ENCODE measurements at regions not wholly inside any gene's neighbourhood (a gene's known extent, or its start where the extent isn't known, plus 50 kb on each side); places are given as distances from the start of the nearest gene placed in this dataset.

DNA sequence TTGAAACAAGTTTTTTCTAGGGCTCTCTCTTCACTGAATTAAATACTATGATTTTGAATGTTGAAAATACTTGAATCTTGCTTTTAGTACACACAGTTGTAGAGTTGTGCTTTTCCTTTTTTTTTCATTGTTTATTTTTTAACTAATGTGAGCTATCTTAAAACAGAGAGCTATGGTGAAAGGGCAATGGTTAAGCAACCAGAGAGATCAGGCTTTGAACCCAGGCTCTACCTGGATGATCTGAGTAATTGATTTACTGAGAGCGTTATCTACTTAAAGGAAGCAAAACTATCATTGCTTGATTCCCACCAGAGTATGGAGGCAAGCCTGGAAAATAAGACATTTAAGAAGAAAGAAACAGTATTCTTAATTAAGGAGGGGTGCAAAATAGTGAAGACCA is 138.6 kb downstream of the DUSP6 start:
- TF ChIP-seq MYC (IDR thresholded peaks at IDR 0.05; ENCODE audit: borderline replicate concordance, low read length): no peak
- TF ChIP-seq, protein P1, sequence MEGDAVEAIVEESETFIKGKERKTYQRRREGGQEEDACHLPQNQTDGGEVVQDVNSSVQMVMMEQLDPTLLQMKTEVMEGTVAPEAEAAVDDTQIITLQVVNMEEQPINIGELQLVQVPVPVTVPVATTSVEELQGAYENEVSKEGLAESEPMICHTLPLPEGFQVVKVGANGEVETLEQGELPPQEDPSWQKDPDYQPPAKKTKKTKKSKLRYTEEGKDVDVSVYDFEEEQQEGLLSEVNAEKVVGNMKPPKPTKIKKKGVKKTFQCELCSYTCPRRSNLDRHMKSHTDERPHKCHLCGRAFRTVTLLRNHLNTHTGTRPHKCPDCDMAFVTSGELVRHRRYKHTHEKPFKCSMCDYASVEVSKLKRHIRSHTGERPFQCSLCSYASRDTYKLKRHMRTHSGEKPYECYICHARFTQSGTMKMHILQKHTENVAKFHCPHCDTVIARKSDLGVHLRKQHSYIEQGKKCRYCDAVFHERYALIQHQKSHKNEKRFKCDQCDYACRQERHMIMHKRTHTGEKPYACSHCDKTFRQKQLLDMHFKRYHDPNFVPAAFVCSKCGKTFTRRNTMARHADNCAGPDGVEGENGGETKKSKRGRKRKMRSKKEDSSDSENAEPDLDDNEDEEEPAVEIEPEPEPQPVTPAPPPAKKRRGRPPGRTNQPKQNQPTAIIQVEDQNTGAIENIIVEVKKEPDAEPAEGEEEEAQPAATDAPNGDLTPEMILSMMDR (IDR thresholded peaks at IDR 0.05): no peak
- TF ChIP-seq, protein P2, sequence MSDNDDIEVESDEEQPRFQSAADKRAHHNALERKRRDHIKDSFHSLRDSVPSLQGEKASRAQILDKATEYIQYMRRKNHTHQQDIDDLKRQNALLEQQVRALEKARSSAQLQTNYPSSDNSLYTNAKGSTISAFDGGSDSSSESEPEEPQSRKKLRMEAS (IDR thresholded peaks at IDR 0.05): no peak
- no peak for TF ChIP-seq ZSCAN20 (CRISPR knock-in tag; IDR thresholded peaks at IDR 0.05)
- TF ChIP-seq MAZ (IDR thresholded peaks at IDR 0.05; ENCODE audit: borderline replicate concordance, low read depth, low read length): no peak
- no peak for TF ChIP-seq POLR2A (IDR thresholded peaks at IDR 0.05; ENCODE audit: low read length)
